AG09319 (cell line): ENCODE measurements at regions not wholly inside any gene's neighbourhood (a gene's known extent, or its start where the extent isn't known, plus 50 kb on each side); places are given as distances from the start of the nearest gene placed in this dataset.
A peak's percentile ranks its signal among the peaks of the same experiment; 100 is the strongest.

Source experiments
- DNase-seq: peaks from one replicate; pipeline ENCODE4 v3.0.0-alpha.2; 2010; ENCODE audit warnings: low read depth; ENCODE audit errors: extremely low read depth
- CTCF ChIP-seq: IDR thresholded peaks from 2 replicates; pipeline ENCODE4 v1.5.1; 2011; ENCODE audit warnings: low read depth, mild to moderate bottlenecking, inconsistent platforms, low read length, moderate library complexity

GRCh38 chr4:149214301-149214700, 601.3 kb downstream of the IQCM start:
- no peak for TF ChIP-seq CTCF
- no peak for DNase-seq

- no peak for DNase-seq
- no peak for TF ChIP-seq CTCF
These were observed 603.8 kb downstream of the IQCM start for GRCh38 chr4:149211876-149212275.

- TF ChIP-seq CTCF: no peak
- peak; percentile 8 for DNase-seq
These were observed 612.2 kb downstream of the IQCM start for GRCh38 chr4:149203256-149204001.

GRCh38 chr4:149202117-149202516, 613.5 kb downstream of the IQCM start:
- TF ChIP-seq CTCF: no peak
- no peak for DNase-seq

- no peak for DNase-seq
- TF ChIP-seq CTCF: no peak
These were observed 616.0 kb downstream of the IQCM start for GRCh38 chr4:149199594-149199993.

GRCh38 chr4:149194061-149194460, 621.6 kb downstream of the IQCM start:
- DNase-seq: no peak
- no peak for TF ChIP-seq CTCF

- no peak for DNase-seq
- no peak for TF ChIP-seq CTCF
These were observed 627.9 kb downstream of the IQCM start for GRCh38 chr4:149187726-149188125.
